Stimulated activated CD8-positive, alpha-beta memory T cell treated with anti-CD3 and anti-CD28 coated beads, Interleukin-4, amount 100 ng/mL, for 1 hour (primary cell): ENCODE measurements at regions not wholly inside any gene's neighbourhood (a gene's known extent, or its start where the extent isn't known, plus 50 kb on each side); places are given as distances from the start of the nearest gene placed in this dataset.
"Not testable (repeated sequence)": the region's sequence is repeated elsewhere in the genome, so short reads cannot be mapped to it uniquely, and the experiment has no call there.

Experiments
- DNase-seq, 2 donors: peaks; one replicate each; pipeline ENCODE4 v3.0.0-alpha.2; 2020; ENCODE audit warnings: low read depth in 2 of 2, low spot score in 1 of 2

DNA sequence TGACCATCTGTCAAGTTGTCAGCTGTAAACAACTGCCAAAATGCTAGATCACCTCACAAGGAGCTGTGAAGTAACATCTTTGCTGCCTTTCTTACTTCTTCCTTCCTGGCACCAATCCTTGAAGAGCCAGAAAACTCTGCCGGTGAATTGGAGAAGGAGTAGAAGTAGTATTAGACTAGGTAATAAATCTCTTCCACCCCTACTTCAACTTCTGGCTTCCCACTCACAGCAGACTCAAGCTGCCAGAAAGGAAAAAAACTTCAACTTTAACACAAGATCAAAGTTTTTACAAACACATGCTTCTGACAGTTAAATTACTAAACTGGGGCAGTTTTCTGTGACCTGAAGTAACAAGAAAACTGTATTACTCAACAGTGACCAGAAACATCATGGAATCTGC, 164.7 kb upstream of the SLC7A11 start:
- no peak for DNase-seq

DNA sequence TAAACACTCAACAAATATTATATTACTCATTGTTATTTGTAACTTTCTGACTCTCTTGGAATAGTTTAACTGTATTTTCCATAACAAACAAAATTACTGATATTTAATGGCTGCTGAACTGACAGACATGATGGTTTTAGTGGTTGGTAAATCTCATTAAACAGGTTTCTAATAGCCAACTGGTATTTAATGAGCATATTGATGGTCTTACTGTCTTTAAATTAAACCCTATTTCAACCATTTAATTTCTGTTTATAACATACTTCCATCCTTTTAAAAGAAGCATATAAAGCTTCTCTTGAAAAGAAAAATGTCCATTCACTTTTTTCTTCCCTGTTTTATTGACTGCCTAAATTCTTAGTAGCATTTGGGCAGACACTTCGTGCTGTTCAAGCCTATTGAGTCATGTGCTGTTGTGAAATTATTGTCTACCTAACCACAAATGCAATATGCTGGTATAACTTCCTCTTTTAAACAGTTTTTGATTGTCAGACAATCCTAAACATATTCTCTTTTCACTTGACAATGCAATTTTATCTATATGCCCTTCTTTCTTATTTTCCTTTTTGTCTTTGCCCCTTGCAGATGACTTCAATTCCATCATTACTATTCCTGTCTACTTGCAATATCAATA, 163.9 kb upstream of the SLC7A11 start:
- DNase-seq = no peak

GRCh38 chr4:138405466-138405891, 163.3 kb upstream of the SLC7A11 start:
- no peak for DNase-seq

DNA sequence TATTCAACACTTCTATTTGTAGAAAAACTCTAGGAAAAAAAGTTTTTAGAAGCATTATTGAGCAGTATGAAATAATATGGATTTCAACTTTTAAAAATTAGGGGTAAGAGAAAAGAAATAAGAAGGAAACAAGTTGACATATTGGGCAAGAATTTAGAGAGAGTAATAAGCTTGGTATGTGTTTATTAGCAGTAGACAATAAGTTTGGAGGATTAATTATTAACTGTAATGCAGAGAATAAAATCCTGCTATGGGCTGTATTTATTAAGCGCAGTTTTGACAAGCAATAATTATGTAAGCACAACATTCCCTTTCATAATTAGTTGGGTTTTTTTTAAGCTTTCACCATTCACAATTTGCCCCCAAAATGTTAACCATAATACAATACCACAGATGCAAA, 162.7 kb upstream of the SLC7A11 start:
- DNase-seq = no peak

GRCh38 chr4:138404251-138404650, 162.1 kb upstream of the SLC7A11 start:
- no peak for DNase-seq

DNA sequence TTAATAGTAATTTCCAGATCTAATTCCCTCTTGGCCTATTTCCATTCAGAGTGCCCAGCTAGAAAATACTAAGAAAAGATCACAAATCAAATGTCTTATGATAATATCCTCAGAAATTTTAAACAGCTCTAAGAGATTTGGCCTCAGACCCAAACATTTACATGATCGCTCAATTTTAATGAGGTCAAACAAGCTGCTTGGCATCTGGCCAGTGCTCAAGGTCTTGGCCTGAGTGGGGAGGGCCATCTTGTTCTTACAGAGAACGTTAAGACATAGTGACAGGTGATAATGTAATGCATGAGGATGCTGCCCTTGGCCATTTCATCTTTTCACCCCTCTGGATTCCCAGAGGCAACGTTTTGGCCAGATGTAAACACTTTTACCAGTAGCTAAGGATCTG, 159.2 kb upstream of the SLC7A11 start:
- no peak for DNase-seq

DNA sequence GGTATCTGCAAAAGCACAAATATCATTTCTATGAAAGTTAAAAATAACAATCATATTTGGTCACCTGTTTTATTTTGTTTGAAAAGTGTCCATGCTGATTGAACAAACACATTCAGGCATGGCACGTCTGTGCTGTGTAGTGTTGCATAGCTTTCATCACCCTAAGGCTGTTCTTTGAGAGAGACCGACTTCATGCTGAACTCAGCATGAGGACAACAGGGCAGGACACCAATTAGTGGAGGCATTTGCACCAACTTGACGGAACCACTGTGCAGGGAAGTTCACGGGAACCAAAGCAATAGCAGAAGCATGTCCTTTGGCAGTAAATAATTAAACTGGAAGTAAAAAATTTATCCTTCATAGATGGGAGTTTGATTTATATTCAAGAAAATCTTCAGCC, 158.4 kb upstream of the SLC7A11 start:
- no peak for DNase-seq

DNA sequence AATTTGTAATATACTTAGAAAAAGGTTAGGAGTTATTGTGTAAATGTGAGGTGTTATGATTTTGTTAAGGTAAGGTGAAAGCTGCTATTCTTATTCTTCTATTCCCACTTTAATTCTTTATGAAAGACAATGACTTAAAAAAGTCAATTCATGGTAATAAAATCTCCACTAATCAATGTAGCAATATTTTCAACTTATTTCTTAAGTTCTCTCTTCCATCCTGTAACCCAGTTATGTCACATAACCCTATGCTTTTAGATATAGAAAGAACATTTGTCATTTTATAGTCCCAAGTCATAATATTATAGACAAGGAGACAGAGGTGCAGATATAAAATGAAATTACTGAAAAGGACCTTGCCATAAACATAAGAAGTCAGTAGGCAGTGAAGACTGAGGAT, 157.9 kb upstream of the SLC7A11 start:
- no peak for DNase-seq

DNA sequence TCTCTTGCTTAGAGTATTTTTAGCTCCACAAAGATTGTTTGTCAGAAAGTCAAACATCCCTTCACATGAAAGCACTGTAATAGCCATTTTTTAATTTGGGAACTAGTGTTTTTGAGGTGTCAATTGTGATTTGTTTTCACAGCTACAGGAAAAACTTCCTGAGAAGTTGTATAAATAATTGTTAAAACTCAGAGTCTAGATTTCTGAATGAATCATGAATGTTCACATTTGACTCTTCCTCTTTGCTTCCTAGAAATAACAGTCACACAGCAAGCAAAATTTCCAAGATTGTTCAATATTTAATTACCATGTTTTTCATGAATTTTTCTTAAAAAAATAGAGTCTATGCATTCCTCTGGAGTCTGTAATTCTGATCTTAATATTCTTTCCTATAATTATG, 156.9 kb upstream of the SLC7A11 start:
- DNase-seq = no peak

DNA sequence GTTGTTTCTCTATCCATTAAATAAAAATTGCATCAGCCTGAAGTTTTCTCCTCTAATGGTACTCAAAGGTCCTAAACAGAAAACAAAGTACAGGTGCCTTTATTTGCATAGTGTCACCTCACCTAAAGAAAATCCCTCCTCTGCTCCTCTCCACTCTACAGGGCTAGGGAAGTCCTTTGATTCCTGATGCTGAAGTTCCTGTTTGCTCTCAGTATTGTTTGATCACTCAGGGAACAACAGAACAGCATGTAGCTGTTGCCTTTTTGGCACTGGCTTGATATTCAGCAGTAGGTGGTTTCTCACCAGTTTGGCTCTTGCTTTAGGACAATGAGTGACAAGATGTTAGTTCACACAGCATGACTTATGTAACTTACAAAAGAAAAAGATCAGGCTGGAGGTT, 156.2 kb upstream of the SLC7A11 start:
- DNase-seq = no peak

GRCh38 chr4:138393886-138394610, 151.9 kb upstream of the SLC7A11 start:
- DNase-seq = no peak

DNA sequence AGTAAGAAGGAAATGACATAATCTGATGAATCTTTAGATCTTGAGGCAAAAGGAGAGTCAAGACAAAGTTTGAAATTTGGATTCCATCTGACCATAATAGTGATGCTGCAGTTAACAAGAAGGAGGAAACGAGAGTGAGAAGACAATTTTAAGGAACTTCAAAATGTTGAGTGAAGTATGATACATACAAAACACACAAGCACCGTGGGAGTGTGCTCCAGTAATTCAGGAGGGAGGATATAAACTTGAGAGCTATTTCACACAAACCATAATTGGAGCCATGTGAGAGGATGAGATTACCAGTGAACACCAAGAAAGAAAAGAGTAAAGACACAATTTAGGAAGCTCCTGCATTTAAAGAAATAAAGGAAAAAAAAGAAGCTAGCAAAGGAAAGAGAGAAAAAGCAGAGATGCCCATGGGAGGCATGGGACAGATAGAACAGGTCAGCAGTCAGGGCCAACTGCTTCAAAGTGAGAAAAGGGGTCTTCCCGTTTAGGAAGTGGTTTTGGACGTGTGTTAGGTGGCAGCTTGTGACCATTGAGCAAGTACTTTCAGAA, 150.7 kb upstream of the SLC7A11 start:
- no peak for DNase-seq

DNA sequence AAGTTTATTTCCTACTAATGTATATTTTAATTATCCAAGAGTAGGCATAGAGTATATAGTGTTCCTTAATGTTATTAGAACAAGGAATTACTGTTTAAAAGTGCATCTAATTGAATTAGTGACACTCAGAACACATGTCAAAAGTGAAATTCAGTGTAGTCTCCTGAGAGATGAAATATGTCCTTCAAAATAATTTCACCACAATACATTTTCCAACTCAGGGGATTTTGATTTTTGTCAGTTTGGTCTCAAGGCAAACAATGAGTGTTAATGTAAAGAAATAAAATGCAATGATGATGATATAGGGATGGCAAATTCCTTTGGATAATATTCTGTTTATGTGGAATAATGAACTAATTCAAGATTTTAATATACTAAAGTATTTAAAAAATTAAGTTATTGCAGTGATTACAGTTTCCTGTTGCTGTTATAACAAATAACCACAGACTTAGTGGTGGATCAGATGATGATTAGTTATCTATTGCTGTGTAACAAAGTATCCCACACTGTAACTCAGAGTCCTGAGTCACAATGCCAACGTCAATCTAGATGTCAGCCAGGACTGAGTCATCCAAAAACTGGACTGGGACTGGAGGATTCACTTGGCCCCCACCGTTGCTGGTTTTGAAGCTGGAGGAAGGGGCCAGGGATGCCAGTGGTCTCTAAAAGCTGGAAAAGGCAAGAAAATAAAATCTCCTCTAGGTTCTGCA, 148.0 kb upstream of the SLC7A11 start:
- DNase-seq = no peak

- no peak for DNase-seq
These were observed 132.8 kb upstream of the SLC7A11 start for GRCh38 chr4:138374947-138375346.

DNA sequence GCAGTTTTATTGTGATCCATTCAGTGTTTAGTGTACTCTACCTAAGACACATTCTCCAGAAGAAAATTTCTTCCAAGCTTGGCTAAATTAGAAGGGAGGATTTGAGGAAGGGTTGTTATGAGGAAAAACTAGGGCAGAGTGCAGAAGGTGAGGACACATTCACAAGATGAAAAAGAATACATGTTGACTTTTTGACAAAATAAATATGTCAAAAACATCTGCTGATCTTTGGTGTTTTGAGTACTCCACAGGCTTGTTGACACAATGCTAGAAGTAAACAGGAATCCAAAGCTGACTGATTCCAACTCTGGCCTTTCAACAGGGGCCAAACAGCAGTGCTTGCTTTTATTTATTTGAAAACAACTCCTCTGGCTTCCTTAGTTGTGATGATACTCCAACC, 125.8 kb upstream of the SLC7A11 start:
- DNase-seq = no peak

DNA sequence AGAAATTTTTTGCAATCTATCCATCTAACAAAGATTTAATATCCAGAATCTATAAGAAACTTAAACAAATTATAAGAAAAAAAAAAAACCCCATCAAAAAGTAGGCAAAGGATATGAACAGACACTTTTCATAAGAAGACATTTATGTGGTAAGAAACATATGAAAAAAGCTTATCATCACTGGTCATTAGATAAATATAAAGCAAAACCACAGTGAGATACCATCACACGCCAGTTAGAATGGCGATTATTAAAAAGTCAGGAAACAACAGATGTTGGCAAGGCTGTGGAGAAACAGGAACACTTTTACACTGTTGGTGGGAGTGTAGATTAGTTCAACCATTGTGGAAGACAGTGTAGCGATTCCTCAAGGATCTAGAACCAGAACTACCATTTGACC, 110.3 kb upstream of the SLC7A11 start:
- DNase-seq = not testable (repeated sequence)

DNA sequence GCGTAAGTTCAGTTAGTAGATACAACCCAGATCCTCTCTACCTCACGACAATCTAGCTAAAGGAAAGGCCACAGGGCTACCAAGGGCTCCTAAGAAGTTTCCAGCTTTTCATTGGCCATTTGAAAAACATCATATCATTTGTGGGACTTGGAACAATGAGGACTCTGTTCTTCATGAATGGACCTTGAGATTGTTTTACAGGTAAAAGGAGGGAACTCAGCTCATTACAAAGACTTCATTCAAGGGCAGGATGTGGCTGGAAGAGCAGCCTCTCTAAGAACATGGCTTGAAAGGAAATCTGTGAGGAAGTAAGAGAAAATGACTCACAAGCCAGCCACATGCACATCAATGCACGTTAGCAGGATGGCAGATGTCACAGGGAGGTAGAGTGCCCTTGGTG, 105.9 kb upstream of the SLC7A11 start:
- DNase-seq = no peak

- no peak for DNase-seq
These were observed 105.4 kb upstream of the SLC7A11 start for GRCh38 chr4:138347561-138347960.

DNA sequence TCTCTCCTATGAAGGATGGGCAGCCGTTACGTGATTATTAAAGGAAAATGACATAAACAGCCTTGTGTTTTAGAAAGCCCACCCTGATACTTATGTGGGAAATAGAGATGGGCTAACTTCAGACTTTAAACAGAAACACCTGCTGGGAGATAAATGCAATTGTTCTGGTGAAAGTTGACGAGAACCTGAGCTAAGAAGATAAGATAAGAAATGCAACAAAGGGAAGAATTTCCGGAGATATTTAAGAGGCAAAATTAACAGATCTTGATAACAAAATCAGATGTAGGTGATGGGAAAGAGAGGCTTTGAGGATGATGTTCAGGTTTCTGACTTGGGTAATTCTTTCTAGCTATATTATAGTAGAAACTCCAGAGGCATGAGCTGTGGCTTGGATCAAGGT, 102.7 kb upstream of the SLC7A11 start:
- no peak for DNase-seq

GRCh38 chr4:138344054-138344453, 101.9 kb upstream of the SLC7A11 start:
- DNase-seq = no peak

DNA sequence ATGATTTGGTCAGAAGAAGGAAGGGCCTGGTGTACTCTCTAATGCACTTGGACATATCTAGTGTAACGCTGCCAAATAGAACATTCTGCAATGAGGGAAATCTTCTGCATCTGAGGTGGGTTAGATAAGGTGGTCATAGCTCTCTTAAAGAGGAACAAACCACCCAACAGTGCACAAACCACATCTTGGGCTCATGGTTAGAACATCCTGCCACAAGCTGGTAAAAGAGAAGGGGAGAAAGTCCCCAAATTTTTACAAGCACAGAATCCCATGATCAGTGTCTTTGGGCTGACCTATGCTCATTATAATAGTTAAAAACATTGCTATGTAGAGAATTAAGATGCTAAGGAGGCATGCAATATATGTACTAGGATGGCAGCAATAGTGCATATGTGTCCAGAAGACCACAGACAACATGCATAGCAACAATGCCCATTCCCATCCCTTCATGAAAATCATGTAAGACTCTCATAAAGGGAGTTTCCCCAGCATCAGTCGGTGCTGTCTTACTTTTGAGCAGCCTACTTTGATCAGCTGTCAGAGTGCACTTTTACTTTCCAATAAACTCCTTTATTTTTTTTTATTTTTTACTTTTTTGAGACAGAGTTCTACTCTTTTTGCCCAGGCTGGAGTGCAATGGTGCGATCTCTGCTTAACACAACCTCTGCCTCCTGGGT, 99.7 kb upstream of the SLC7A11 start:
- DNase-seq = no peak

DNA sequence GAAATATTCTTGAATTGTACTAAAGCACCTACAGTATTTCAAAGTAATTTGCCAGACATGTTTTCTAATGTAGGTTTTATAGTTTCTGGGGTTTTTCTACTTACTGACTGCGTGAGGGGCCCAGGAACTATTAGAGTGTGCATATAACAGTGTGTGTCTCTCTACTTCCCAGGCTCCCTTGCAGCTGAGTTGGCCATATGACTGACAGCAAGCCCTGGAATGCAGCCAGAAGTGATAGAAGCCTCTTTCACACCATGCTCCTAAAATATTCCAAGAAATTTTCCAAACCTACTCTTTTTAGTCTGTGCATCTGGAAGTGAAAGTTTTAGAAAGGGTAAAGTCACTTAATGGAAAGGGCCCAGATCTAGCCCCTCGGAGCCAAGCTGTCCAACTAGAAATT, 96.7 kb upstream of the SLC7A11 start:
- DNase-seq = no peak
